Femur (tissue), 1 donor: ENCODE measurements at regions not wholly inside any gene's neighbourhood (a gene's known extent, or its start where the extent isn't known, plus 50 kb on each side); places are given as distances from the start of the nearest gene placed in this dataset.

Experiments used
- DNase-seq: peaks from one replicate; pipeline ENCODE4 v3.0.0-alpha.2; 2017

- DNase-seq, result no peak
These were observed 580.0 kb upstream of the INTU start for GRCh38 chr4:127052742-127053141.

- DNase-seq, result no peak
These were observed 577.4 kb upstream of the INTU start for GRCh38 chr4:127055357-127055756.

- no peak for DNase-seq
These were observed 563.1 kb upstream of the INTU start for GRCh38 chr4:127069675-127070074.

- no peak for DNase-seq
These were observed 561.3 kb upstream of the INTU start for GRCh38 chr4:127071443-127071842.

DNA sequence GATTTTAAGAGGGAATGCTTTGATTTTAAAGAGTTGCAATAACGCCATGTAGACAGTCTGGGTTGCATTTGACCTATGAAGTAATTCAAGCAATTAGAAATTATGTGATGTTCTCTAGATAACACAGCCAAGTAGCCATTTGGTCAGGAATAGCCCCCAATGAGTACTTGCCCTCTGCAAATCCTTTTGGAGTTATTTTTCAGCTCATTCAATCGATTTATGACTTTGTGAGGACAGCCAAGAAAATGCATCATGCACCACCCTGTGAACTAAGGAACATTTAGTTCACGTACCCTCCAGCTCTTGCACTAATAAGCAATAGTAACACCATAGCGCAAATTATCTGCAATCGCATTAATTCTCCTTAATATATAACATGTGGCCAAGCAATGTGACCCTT is 552.6 kb upstream of the INTU start:
- DNase-seq, result no peak

GRCh38 chr4:127081041-127081440 is 551.7 kb upstream of the INTU start:
- DNase-seq, result no peak

DNA sequence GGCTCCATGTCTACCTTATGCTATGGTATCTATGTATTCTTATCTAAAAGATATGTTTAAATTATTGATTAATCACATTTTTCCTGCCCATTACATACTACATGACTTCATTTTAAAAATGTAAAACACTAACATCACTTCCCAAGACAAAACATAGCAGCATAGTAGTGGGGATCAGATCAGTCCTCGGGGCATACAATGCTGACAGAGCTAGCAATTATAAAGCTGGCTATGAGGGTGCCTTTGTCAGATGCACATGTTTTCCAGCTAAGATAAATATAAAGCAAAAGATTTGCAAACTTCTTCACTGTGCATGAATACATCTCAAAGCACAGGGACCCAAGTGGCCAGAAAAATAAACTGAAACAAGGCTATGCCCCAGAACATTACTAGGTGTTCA is 549.8 kb upstream of the INTU start:
- no peak for DNase-seq

GRCh38 chr4:127084666-127085065 is 548.1 kb upstream of the INTU start:
- no peak for DNase-seq

DNA sequence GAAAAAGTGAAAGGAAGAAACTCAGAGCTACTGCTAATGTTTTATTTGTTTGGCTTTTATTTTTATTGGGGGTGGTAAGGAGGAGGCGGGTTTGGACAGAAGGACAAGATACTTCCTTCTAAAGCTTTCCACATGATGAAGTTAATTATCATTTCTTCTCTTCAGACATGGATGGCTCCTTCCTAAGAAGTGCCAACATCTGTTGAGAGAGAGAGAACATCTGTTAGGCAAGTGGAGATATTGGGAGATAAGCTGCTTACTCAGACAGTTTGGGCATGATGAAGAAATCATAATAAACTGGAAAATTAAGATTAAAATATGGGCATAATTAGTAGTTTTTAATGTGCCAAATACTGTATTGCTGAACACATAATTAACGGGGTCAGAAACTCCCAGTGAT is 535.7 kb upstream of the INTU start:
- no peak for DNase-seq

DNA sequence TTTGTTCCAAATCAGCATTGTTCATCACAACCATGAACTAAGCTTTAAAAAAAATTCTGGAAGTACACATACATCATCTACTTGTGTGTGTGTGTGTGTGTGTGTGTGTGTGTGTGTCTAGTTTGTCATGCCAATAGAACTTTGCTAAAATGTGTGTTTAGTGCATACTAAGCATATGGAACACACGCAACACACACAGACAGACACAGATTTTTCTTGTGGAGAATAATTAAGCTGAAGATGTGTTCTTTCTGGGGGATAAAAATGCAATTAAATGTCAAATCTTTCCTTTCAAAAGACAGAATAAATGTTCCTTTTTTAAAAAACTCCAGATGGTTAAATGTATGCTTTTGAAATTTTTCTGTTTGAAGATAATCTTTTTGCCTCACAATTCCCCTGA is 530.4 kb upstream of the INTU start:
- no peak for DNase-seq

DNA sequence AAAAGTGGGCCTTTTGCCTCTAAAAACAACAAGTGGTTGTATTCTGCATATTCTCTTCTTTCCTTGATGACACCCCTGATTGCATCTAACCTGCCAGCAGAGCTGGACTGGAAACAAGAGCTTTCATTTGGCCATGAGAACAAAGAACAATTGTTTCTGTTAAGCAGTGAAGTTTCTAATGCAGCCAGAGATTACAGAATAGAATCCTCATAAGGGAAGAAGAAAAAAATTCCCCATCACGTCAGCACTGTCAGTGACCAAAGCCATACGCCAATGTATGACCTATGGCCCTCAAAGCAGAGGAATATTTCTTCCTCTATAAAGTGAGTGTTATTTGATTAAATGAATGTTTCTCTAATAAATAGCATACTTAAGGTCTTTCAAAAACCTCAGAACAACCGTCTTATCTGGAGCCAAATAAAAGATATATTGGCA is 529.1 kb upstream of the INTU start:
- peak; percentile 27 for DNase-seq

DNA sequence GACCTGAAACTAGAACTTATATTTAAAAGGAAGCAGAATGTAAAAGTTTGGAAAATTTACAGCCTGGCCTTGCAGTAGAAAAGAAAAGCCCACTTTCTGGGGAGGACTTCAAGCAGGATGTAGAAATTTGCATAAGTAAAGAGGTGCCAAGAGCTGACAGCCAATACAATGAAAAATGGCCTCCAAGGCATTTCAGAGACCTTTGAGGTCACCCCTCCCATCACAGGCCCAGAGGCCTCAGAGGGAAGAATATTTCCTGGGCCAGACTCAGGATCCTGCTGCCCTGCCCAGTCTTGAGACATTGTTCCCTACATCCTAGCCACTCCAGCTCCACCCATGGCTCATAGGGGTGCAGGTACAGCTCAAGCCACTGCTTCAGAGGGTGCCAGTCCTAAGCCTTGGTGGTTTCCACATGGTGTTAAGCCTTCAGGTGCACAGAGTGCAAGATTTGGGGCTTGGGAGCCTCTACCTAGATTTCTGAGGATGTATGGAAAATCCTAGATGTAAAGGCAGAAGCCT is 518.9 kb upstream of the INTU start:
- DNase-seq, result no peak

- DNase-seq, result no peak
These were observed 514.1 kb upstream of the INTU start for GRCh38 chr4:127118681-127119080.

DNA sequence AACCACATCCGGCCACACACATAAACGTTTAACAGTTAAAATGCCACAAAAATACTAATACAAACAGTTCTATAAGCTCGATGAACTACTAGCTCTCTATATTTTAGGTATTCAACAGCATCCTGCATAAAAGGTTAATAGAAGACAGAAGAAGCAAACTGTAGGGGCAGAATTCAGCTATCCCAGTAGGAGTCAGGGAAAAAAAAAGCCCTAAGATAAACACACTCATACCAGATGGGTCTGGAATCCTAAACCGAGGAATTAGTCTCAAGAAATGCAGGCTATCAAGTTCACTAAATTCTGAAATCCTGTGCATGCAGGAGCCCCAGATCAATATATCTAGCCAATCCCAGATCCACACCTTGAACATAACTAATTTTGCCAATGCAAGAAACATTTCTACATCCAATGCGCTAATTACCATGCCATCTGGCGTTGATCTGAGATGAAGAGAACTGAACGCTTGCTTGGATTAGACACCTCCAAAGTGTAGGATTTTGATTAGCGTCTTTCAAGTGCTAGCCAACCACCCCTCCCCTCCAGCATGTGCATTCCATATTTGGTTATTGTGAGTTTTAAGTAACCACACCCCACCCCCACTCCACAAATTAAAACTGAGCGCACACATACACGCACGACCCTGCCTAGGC is 512.2 kb upstream of the INTU start:
- no peak for DNase-seq

GRCh38 chr4:127124919-127125318 is 507.8 kb upstream of the INTU start:
- no peak for DNase-seq

DNA sequence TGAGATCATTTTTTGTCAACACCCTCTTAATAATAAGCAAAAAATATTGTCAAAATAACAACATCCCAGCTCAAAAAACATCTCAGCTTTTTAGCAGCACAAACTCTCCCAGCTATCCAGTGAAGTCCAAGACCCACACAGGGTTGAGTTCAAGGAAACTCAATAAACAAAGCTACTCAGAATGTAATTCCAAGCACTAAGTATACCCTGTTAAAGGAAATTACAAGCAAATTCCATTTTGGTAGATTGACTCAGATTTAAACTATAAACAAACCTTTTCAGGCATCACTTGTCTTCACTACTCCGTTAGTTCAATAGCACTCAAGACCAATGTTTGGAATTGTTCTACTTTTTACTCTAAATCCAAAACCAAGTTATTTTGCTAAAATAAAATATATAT is 506.0 kb upstream of the INTU start:
- no peak for DNase-seq

DNA sequence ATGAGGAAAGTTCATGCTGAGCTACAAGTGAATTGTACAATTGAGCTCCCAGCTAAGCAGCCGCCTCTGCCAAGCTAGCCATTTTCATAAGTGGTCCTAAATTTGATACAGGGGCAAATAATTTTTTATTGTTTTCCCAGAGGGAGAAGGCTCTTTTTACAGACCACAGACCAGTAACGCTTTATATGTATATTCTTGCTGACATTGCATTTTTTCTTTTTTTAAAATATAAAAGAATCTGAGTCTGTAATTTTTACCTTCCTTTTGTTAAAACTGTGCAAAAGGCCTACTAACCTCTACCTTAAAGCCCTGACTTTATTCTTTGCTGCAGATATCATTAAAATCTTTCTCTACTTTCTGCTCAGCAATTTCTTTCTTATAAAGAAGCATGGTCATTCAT is 501.2 kb upstream of the INTU start:
- no peak for DNase-seq

- DNase-seq, result no peak
These were observed 498.3 kb upstream of the INTU start for GRCh38 chr4:127134490-127134889.

GRCh38 chr4:127138586-127138985 is 494.2 kb upstream of the INTU start:
- DNase-seq, result no peak

DNA sequence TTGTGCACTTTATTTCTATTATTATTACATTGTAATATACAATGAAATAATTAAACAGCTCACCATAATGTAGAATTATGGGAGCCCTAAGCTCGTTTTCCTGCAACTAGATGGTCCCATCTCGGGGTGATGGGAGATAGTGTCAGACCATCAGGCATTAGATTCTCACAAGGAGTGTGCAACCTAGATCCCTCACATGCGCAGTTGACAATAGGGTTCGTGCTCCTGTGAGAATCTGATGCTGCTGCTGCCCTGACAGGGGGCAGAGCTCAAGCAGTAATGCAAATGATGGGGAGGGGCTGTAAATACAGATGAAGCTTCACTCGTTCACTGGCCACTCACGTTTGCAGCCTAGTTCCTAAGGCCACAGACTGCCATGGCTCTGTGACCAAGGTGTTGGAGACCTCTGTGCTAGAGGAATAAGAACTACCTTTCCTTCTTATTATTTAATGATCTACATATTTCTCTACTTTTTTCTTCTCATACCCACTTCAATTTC is 492.9 kb upstream of the INTU start:
- no peak for DNase-seq

- no peak for DNase-seq
These were observed 492.5 kb upstream of the INTU start for GRCh38 chr4:127140306-127140705.

DNA sequence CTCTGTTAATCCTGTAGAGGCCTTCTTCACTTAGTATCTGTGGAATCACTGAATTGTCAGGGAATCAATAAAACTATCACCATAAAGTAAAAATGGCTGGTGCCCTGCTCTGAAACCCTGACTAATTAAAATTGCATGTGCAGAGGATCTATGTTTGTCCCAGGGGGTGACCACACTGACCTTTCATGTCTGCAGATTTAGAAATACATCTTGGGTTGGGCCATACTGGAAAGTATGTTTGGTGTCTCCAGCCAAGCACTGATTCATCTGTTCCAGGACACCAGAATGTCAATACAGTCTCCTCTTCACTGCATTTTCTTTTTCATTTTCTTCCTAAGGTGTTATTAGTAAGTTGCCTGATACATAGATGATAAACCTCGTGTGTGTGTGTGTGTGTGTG is 490.9 kb upstream of the INTU start:
- peak; percentile 29 for DNase-seq

- DNase-seq, result no peak
These were observed 489.1 kb upstream of the INTU start for GRCh38 chr4:127143460-127144195.

DNA sequence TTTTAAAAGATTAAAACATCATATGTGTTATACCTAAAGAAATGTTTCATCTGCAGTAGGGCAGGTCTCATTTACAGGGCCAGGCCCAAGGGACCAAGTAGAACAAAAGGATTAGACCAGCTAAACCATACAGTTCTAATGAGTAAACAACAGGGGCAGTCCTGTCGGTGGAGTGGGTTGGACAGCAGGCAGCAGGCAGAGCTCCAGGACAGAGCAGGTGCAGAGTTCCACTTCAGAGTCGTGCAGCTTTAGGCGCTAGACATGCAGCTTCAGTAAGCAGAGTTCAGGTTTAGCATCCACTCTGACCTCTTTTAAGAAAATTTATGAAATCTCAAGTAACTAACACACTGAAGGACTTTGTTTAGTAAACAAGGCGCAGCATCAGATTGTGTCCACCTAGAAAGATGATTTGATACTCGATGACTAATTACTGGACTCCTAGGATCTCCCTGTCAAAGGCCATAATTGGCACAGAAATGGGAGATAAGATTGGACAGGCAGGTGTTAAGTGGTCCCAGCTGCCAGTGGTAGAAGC is 487.7 kb upstream of the INTU start:
- DNase-seq, result peak; percentile 44
